ENCODE measurements at regions not wholly inside any gene's neighbourhood (a gene's known extent, or its start where the extent isn't known, plus 50 kb on each side); places are given as distances from the start of the nearest gene placed in this dataset.

DNA sequence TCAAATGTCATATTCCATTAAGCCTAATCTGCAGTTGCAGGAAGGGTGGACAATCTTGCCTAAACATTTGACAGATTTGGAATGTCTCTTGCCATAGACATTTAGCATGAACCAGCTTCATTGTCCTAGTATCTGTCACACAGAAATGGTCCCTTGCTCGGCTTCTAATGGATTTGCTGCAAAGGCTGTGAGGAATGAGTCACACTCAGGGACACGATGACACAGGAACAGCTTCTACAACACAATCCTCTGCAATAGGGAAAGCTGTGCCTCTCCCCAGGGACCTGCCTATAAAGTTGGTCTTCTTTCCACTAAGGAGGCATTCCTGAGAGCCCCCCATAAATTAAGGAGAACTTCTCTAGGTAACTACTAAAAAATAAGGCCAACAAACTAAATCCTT is 155.1 kb upstream of the L3MBTL4 start:
- no peak overlapping the region for H3K4me3 ChIP-seq (replicated peaks in 1 of 3; ENCODE audit: low read depth in 2 of 3, low read length in 3 of 3)
- Mint-ChIP-seq H3K27me3 (ENCODE audit: low read depth in 3 of 3) (no peaks in the 10 kb centered on the region), H3K9me3 (peaks cover 0 to 5% (median 2%) of the 10 kb centered on the region in 7 donors), H3K36me3 (no peaks in the 10 kb centered on the region), H3K27ac (no peak overlapping the region), H3K4me1 (no peaks in the 10 kb centered on the region), H3K4me3 (no peak overlapping the region)
- H3K79me2 ChIP-seq (ENCODE audit: insufficient read depth, low read length): no peaks in the 10 kb centered on the region
- H3K9ac ChIP-seq (ENCODE audit: insufficient read depth, low read length, poor library complexity, severe bottlenecking): no peak overlapping the region
- TF ChIP-seq CTCF (IDR thresholded peaks at IDR 0.05): no peak
- no peaks in the 10 kb centered on the region for H3K36me3 ChIP-seq (replicated peaks in 1 of 2; ENCODE audit: control insufficient read depth in 1 of 2, insufficient read depth in 2 of 2, low read length in 2 of 2)
- H4K20me1 ChIP-seq (ENCODE audit: insufficient read depth, low read length): no peaks in the 10 kb centered on the region
- WGBS (ENCODE audit: insufficient coverage): 40% methylated on average over 1 of the region's 2 CpGs
- H3K4me2 ChIP-seq (replicated peaks; ENCODE audit: extremely low read depth, low read length, poor library complexity, severe bottlenecking): no peak overlapping the region
- no peak overlapping the region for H3K27ac ChIP-seq (ENCODE audit: low read depth in 1 of 2, low read length in 2 of 2)
- DNase-seq: no peak
- H3K27me3 ChIP-seq (ENCODE audit: control insufficient read depth in 2 of 2, insufficient read depth in 2 of 2, low read length in 2 of 2): no peaks in the 10 kb centered on the region
- H2AFZ ChIP-seq (ENCODE audit: insufficient read depth, low read depth, low read length, poor library complexity, severe bottlenecking): no peak overlapping the region
- no peaks in the 10 kb centered on the region for H3K9me3 ChIP-seq (replicated peaks in 1 of 2; ENCODE audit: control insufficient read depth in 1 of 2, insufficient read depth in 1 of 2, low read length in 2 of 2)
- H3K4me1 ChIP-seq (ENCODE audit: control insufficient read depth in 1 of 2, insufficient read depth in 2 of 2, low read length in 2 of 2): no peaks in the 10 kb centered on the region
- intact Hi-C loops (cut with micrococcal nuclease): no loop called here

GRCh38 chr18:6570581-6571238 is 156.0 kb upstream of the L3MBTL4 start:
- H2AFZ ChIP-seq (ENCODE audit: insufficient read depth, low read depth, low read length, poor library complexity, severe bottlenecking): no peak overlapping the region
- WGBS (ENCODE audit: insufficient coverage): 60% methylated on average over 1 of the region's 4 CpGs
- no peak for TF ChIP-seq CTCF (IDR thresholded peaks at IDR 0.05)

More at GRCh38 chr18:6570581-6571238, 156.0 kb upstream of the L3MBTL4 start:
- Mint-ChIP-seq H3K27ac (no peak overlapping the region), H3K36me3 (no peaks in the 10 kb centered on the region), H3K9me3 (peaks cover 0 to 7% (median 2%) of the 10 kb centered on the region in 7 donors), H3K4me3 (no peak overlapping the region), H3K27me3 (ENCODE audit: low read depth in 3 of 3) (no peaks in the 10 kb centered on the region), H3K4me1 (no peaks in the 10 kb centered on the region)
- Histone ChIP-seq H3K4me3 (replicated peaks in 1 of 3; ENCODE audit: low read depth in 2 of 3, low read length in 3 of 3) (no peak overlapping the region), H3K27ac (ENCODE audit: low read depth in 1 of 2, low read length in 2 of 2) (no peak overlapping the region), H3K9ac (ENCODE audit: insufficient read depth, low read length, poor library complexity, severe bottlenecking) (no peak overlapping the region), H4K20me1 (ENCODE audit: insufficient read depth, low read length) (no peaks in the 10 kb centered on the region), H3K36me3 (replicated peaks in 1 of 2; ENCODE audit: control insufficient read depth in 1 of 2, insufficient read depth in 2 of 2, low read length in 2 of 2) (no peaks in the 10 kb centered on the region), H3K79me2 (ENCODE audit: insufficient read depth, low read length) (no peaks in the 10 kb centered on the region), H3K4me2 (replicated peaks; ENCODE audit: extremely low read depth, low read length, poor library complexity, severe bottlenecking) (no peak overlapping the region), H3K4me1 (ENCODE audit: control insufficient read depth in 1 of 2, insufficient read depth in 2 of 2, low read length in 2 of 2) (no peaks in the 10 kb centered on the region), H3K9me3 (replicated peaks in 1 of 2; ENCODE audit: control insufficient read depth in 1 of 2, insufficient read depth in 1 of 2, low read length in 2 of 2) (no peaks in the 10 kb centered on the region), H3K27me3 (ENCODE audit: control insufficient read depth in 2 of 2, insufficient read depth in 2 of 2, low read length in 2 of 2) (no peaks in the 10 kb centered on the region)
- DNase-seq: no peak
- intact Hi-C loops (cut with micrococcal nuclease): no loop called here

All from CD14-positive monocyte (primary cell).